IPS DF 4.7 (cell line): ENCODE measurements at regions not wholly inside any gene's neighbourhood (a gene's known extent, or its start where the extent isn't known, plus 50 kb on each side); places are given as distances from the start of the nearest gene placed in this dataset.

Source experiments
- DNase-seq: peaks from one replicate; pipeline ENCODE4 v3.0.0-alpha.2; 2013; ENCODE audit warnings: low spot score; ENCODE audit errors: extremely low read depth

GRCh38 chr14:62006116-62006731, 244.0 kb downstream of the SNAPC1 start:
- no peak for DNase-seq

GRCh38 chr14:62015243-62015642, 253.0 kb downstream of the SNAPC1 start:
- DNase-seq, result no peak

DNA sequence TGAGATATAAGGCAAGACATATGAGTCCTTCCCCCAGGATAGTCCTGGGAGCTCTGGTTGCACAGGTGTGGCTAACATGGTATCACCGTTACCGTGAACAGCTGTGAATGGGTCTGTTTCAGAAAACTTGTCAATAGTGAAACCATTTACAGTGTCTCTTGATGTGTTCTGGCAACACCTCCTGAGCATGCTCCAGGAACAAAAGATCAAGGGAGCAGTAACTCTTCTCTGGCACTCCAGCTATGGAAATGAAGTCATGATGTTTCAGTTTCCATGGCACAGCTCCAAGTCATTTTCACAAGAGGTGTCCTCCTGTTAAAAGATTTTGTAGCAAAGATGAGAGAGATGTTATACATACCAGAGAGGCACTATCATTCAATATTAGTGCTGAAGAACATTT, 253.7 kb downstream of the SNAPC1 start:
- no peak for DNase-seq

DNA sequence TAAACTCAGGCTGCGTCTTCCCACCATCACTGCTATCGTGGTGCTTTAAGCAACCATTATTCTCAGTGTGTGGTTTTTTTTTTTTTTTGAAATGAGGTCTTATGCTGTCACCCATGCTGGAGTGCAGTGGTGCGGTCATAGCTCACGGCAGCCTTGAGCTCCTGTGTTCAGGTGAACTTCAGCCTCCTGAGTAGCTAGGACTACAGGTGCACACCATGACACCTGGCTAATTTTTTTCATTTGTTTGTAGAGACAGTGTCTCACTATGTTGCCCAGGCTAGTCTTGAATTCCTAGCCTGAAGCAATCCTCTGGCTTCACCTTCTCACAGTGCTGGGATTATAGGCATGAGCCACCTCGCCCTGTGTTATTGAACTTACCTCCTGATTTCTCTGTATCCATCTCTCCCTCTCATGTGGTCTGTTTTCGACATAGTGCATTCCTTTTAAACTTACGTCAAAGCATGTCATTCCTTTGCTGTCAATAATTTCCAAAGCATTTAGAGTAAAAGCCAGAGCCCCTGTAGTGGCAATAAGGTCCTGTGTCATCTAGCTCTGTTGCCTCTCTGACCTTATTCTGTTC, 255.5 kb downstream of the SNAPC1 start:
- DNase-seq, result no peak

- DNase-seq, result no peak
Observed at GRCh38 chr14:62018606-62019005, 256.4 kb downstream of the SNAPC1 start.

DNA sequence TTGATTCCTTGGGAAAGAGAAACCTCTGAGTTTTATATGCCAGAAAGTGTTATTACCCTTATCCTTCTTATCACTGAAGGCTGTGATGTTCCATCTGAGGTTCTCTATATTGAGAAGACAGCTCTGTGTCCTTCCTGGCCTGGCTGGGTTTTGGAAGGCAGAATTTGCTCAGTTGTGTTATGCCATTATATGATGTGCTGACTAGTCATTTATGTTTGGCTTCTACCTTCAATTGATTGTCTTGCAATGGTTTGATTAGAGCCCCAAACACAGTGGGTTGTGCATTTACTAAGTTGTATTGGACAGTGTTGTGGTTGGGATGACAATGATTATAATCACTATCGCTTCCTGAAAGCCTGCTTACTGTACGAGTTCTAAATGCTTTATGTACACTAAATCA, 265.7 kb downstream of the SNAPC1 start:
- no peak for DNase-seq

GRCh38 chr14:62029569-62029924, 267.3 kb downstream of the SNAPC1 start:
- no peak for DNase-seq

DNA sequence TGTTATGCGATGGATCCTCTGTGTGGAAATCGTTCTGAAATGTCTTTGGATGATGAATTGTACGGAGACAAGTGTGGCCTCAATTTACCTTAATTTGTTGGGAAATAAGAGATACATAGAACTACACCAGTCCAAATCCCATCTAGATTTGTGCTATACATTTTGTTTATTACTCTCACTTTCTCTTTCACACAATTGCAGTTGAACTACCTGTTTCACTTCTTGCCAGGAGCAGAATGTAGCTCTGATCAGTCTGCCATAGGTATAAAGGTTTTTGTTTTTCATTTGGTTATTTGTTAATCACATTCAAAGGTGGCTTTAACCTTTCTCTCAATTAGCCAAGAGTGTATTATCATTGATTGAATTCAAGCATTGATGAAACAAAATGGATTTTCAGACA, 268.2 kb downstream of the SNAPC1 start:
- DNase-seq, result no peak

GRCh38 chr14:62031504-62031903, 269.3 kb downstream of the SNAPC1 start:
- no peak for DNase-seq

DNA sequence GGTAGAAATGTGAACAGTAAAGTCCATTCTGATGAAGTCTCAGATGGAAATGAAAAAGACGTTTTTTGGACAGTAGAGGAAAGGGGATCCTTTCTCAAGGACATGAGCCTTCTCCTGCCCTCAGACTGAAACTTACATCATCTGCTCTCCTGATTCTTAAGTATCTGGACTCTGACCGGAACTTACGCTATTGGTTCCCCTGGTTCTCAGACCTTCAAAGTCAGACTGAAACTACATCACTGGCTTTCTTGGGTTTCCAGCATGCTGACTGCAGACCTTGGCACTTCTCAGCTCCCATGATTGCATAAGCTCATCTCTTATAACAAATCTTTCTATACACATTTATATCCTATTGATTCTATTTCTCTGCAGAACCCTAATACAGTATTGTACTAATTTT, 291.0 kb downstream of the SNAPC1 start:
- no peak for DNase-seq

- no peak for DNase-seq
Observed at GRCh38 chr14:62056789-62057188, 294.6 kb downstream of the SNAPC1 start.

GRCh38 chr14:62062645-62063044, 300.4 kb downstream of the SNAPC1 start:
- no peak for DNase-seq

- DNase-seq, result no peak
Observed at GRCh38 chr14:62064751-62065323, 302.6 kb downstream of the SNAPC1 start.

GRCh38 chr14:62066304-62066703, 304.1 kb downstream of the SNAPC1 start:
- no peak for DNase-seq

DNA sequence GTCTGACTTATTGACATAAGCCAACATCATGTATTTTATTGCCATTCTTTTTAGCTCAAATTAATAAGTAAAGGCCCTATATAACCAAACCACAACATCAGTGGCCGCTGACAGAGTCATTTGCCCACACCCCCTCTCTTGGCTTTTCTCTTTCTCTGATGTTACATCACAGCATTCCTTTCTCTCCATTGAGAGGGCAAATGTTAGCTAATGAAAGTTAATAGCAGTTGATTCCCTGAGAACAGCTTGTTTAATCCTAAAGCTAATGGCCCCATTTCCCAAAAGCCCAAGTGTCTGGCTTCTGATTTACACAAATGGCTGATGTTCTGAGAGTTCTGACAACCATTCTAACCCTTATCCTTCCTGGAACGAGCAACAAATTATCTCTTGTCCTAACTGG, 308.8 kb downstream of the SNAPC1 start:
- DNase-seq, result no peak

GRCh38 chr14:62076368-62076767, 314.1 kb downstream of the SNAPC1 start:
- no peak for DNase-seq

- DNase-seq, result no peak
Observed at GRCh38 chr14:62076825-62077605, 314.8 kb downstream of the SNAPC1 start.

GRCh38 chr14:62077676-62078261, 315.5 kb downstream of the SNAPC1 start:
- no peak for DNase-seq

DNA sequence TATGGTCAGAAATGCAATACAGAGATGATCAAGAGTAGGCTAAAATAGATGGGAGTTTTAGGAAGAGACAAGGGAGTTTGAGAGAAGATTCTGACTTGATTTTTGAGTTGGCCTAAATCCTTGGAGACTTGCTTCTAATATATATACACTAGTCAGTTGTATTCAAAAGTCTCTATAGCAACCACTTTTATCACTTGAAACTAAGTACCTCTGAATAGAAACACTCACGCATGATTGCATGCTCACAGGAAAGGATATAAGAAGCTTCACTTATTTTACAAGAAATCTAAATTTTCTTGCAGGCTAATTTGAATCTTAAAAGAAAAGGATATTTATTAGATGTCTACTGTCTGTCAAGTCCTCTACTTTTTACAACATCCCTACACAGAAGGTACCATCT, 316.8 kb downstream of the SNAPC1 start:
- no peak for DNase-seq

DNA sequence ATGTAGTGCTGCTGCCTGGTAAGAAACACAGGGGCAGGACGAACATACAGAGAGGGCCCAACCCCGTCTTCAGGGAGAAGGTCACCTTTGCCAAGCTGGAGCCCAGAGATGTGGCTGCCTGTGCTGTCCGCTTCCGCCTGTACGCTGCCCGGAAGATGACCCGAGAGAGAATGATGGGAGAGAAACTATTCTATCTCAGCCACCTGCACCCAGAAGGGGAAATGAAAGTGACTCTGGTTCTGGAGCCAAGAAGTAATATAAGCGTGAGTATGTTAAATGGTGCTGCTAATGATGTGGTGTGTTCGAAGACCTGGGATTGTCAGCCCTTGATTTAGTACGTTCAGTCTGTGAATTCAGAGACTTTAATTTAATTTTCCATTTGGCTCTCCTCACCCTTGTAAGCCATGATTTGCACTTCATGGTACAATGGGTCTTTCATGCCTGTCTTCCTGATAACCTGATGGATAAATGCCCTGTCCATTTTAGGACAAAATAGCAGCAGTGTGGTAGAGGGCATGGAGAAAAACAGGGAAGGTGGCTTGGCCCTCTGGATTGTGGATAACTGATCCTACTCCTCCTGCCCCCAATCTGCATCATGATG, 318.9 kb downstream of the SNAPC1 start:
- no peak for DNase-seq

GRCh38 chr14:62081951-62082350, 319.7 kb downstream of the SNAPC1 start:
- no peak for DNase-seq

DNA sequence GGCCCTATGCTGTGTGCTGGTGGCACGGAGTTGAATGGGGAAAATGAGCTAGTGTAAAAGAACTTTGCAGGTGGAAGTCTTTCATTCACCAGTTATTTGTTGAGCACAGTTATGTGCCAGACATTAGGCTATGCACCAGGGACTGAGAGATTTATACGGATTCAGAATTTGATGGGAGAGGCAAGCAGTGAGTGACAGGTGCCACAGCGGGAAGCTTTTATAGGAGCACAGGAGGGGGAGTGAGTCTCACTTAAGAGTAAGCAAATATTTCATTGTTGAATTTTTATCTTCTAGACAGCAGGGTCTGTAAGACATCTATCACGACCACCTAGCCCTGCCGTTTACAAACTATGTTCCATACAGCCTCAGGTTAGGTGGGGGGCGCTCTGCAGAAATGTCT, 320.6 kb downstream of the SNAPC1 start:
- no peak for DNase-seq
